Mucosa of gallbladder (tissue), 1 donor: ENCODE measurements at regions not wholly inside any gene's neighbourhood (a gene's known extent, or its start where the extent isn't known, plus 50 kb on each side); places are given as distances from the start of the nearest gene placed in this dataset.

Source experiments
- DNase-seq: peaks from one replicate; pipeline ENCODE4 v3.0.0-alpha.2; 2020; ENCODE audit warnings: low spot score
- donor health status: DM: no; HTN: no; CAD: no.

GRCh38 chr15:29880341-29880740 is 58.1 kb upstream of the TJP1 start:
- no peak for DNase-seq

GRCh38 chr15:29874977-29875376 is 52.7 kb upstream of the TJP1 start:
- no peak for DNase-seq

GRCh38 chr15:29873947-29874411 is 51.7 kb upstream of the TJP1 start:
- no peak for DNase-seq

GRCh38 chr15:29873264-29873663 is 51.0 kb upstream of the TJP1 start:
- no peak for DNase-seq

- DNase-seq, result no peak
These were observed 50.4 kb upstream of the TJP1 start for GRCh38 chr15:29872716-29873115.
